Sigmoid colon (tissue), 4 donors: ENCODE measurements at regions not wholly inside any gene's neighbourhood (a gene's known extent, or its start where the extent isn't known, plus 50 kb on each side); places are given as distances from the start of the nearest gene placed in this dataset.

Experiments used
- CTCF ChIP-seq, 4 experiments: fragments of 450-650 bp in 3 of 4; fragments of 200-600 bp in 1 of 4; IDR thresholded peaks; one replicate each; pipeline ENCODE4 v1.5.1; 2016 to 2019; ENCODE audit warnings: antibody characterized with exemption in 4 of 4, mild to moderate bottlenecking in 3 of 4, moderate library complexity in 2 of 4
- EP300 ChIP-seq, 4 donors: sonication (generic); formaldehyde crosslinking; IDR thresholded peaks; one replicate each; pipeline ENCODE4 v1.6.1; 2017; ENCODE audit warnings: antibody characterized with exemption in 4 of 4
- POLR2A ChIP-seq, 2 donors: fragments of 450-650 bp; IDR thresholded peaks; one replicate each; pipeline ENCODE4 v1.6.1; 2016; ENCODE audit warnings: antibody characterized with exemption in 2 of 2, mild to moderate bottlenecking in 2 of 2, moderate library complexity in 2 of 2

GRCh38 chr11:70914496-70914895 is 337.9 kb downstream of the SHANK2 start:
- no peak for TF ChIP-seq CTCF (IDR thresholded peaks at IDR 0.05)
- TF ChIP-seq EP300 (IDR thresholded peaks at IDR 0.05): no peak
- no peak for TF ChIP-seq POLR2A (IDR thresholded peaks at IDR 0.05)
